Daoy (cell line): ENCODE measurements at regions not wholly inside any gene's neighbourhood (a gene's known extent, or its start where the extent isn't known, plus 50 kb on each side); places are given as distances from the start of the nearest gene placed in this dataset.
"Not testable (repeated sequence)": the region's sequence is repeated elsewhere in the genome, so short reads cannot be mapped to it uniquely, and the experiment has no call there.

Experiments
- DNase-seq: peaks from one replicate; pipeline ENCODE4 v3.0.0-alpha.2; 2015; ENCODE audit warnings: low read depth

DNA sequence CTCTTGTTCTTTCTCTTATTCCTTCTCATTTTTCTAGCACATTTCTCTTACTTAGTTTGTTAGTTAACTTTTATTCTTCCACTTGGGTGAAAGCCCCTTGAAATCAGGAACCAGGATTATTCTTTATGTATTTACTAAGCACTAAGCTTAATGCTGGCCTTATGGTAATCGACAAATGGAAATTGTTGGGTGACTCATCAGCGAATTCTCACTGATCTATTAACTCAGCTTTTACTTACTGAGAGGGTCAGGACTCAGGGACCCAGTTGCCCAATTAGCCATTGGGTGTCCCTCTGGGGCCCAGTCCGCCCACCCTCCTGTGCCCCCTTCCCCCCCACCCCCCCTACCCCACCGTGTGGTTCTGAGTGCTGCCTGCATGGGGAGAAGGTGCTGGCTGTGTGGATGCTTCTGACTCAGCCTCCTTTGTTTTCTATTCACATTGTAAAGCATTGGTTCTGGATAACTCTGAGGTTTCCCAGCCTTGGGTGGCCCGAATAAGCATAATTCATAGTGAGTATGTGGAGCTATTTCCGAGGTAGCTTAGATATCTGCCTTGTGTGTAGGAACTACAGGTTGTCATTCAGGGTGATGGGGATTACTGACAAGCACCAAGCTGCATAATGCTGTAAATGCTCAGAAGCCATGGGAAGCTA lies 240.9 kb downstream of the FGF9 start:
- DNase-seq = peak; percentile 30

DNA sequence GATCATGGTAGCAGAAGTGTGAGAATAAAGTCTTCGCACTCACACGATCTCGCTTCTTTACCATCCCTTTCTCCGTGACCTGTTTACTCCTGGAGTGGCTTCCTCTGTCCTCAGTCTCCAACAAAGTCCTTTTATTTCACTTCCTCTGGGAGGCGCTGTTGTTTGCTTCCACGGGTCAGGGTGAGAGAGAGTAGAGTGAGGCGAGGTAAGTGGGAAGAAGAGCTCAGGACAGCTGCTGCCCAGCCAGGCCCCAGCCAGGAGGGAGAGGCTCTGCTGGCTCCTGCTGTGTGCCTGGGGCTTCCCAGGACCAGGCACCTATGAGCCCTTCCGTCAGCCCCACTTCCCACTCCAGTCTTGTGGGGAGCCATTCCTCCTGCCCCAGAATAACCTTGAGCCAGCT lies 242.1 kb downstream of the FGF9 start:
- DNase-seq = peak; percentile 27

DNA sequence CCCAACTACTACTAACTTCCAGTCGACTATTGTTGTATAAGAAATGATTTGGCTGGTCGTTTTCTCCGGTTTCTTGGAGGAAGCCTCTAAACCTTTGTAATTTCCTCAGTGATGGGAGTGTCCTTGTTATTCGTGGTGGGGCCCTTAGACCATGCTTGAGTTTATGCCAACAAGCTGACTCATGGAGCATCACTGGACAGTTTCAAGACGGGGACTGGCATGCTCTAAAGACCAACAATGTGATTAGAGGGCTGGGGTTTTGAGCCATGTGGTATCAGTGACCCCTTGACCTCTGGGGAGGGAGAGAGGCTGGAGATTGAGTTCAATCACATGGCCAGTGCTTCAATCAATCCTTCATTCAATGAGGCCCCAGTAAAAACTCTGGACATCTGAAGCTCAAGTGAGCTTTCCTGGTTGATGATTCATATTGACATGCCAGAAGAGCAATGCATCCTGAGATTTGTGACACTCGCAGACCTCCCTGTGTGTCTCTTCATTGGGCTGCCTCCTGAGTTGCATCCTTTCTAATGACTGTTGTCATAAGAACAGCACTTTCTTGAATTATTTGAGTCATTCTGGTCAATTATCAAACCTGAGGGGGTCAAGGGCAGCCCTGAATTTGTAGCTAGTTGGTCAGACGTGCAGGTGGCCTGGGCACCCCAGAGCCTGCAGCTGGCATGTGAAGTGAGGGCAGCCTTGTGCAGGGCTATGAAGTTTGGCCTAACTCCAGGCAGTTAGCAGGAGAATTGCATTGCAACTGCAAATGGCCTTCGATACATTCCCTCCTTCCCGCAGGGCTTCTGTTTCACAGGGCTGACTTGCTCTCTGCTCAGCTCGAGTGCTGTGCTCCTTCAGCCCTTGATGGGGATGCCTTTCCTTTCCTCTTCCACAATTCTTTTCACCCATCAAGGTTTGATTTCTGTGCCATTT lies 246.5 kb downstream of the FGF9 start:
- DNase-seq = peak; percentile 54

DNA sequence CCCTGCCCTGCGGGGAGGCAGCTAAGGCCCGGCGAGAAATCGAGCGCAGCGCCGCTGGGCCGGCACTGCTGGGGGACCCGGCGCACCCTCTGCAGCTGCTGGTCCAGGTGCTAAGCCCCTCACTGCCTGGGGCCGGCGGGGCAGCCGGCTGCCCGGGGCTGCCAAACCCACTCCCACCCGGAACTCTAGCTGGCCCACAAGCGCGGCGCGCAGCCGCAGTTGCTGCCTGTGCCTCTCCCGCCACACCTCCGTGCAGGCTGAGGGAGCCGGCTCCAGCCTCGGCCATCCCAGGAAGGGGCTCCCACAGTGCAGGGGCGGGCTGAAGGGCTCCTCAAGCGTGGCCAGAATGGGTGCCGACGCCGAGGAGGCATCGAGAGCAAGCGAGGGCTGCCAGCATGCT lies 249.9 kb downstream of the FGF9 start:
- not testable (repeated sequence) for DNase-seq

DNA sequence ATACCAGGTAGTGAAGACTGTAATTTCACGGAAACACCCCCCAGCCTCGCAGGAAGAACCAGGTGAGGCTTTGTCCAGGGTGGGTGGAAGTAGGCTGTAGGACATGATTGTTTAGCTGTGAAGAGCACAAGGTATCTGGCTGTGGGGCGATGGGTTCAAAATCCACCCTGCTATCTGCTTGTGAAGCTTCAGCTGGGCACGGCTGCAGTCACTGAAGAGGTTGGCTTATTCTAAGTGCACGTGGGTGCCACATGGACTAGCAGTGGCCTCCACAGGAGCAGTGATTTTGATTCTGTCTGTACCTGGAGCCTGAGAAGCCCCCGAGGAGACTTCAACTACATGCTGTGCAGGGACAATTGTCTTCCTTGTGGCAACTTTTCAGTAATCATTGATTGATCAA lies 254.1 kb downstream of the FGF9 start:
- DNase-seq = no peak

DNA sequence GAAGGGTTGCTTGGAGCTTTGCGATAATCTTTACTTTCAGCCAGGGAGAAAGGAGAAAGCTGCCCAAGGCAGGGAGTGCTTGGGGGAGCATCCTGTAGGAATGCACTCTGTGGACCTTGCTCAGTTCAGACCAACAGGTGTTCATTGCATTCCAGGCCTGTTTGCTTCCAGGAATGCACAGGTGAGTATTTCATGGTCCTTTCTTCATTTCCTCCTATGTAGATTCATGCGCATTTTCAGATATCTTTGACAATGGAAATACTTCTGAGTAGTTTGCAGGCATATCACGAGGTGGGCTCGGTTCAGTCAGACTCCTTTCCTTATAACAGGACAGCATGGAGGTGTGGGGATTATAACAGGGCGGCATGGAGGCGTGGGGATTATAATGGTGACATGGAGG lies 254.8 kb downstream of the FGF9 start:
- no peak for DNase-seq

DNA sequence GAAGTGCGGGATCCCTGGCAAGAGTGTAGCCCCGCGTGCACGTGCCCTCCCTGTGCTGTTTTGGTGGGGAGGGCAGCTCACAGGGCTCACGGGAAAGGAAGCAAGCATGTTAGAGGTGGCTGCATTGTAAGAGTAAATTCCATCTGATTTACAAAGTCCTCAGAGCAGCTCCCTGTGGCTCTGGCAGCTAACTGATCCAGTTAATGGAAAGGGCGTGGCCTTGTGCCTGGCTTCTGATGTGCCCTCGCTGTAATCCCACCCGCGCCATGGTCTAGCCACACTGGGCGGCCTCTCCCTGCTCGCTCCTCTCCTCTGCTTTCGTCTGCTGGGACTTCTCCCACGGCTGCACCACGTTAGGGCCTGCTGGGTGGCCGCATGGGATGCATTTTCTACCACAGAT lies 258.5 kb downstream of the FGF9 start:
- no peak for DNase-seq

DNA sequence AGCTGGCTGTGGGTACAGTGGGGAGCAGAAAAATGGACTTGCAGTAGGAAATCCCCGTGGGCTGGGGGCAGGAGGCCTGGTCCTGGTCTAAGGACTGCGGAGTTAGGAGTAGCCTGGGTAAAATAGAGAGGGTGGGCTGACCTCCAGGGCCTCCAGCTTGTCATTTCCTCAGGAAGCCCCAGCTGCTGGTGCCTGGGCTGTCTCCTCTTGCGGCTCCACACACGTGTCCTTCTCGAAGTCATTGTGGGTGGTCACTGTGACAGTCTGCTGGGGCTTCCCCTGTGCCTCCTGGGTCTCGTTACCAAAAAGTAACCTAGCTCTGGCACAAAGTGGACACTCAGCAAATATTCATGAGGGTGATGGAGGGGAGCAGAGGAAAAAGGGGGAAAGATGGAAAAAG lies 259.7 kb downstream of the FGF9 start:
- no peak for DNase-seq

DNA sequence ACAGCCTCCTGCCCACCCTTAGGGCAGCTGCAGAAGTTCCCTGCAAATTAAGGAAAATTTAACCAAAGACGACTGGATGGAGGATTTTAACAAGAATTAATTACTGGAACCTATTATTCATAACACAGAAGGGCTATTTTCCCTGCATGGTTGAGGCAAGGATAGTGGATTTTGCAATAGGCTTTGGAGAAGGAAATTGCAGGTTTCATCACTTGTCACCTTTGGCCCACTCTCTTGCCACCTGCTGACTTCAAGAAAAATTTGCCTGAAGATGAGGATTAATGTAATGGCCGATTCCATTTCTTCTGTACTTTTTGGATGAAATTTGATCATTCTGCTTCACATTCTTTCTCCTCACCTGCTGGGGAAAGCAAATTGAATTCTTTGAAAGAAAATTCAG lies 261.7 kb downstream of the FGF9 start:
- DNase-seq = no peak

DNA sequence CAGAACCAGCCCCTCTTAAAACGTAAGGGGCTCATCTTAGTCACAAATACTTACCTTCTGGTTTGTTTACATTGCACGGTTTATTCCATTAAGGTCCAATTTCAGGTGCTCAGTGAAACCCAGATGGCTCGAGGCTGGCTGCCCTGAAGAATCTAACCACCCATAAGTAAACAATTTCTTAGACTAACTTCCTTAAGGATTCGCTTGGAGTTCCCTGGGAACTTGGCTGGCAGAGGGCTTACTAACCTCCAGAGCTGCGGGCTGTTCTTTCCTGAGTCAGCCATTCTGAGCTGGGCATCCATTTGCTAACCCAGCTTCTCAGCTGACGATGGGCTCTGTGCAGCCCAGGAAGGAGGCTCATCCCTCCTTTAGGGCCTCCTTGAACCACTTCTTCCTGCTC lies 262.1 kb downstream of the FGF9 start:
- peak; percentile 56 for DNase-seq

DNA sequence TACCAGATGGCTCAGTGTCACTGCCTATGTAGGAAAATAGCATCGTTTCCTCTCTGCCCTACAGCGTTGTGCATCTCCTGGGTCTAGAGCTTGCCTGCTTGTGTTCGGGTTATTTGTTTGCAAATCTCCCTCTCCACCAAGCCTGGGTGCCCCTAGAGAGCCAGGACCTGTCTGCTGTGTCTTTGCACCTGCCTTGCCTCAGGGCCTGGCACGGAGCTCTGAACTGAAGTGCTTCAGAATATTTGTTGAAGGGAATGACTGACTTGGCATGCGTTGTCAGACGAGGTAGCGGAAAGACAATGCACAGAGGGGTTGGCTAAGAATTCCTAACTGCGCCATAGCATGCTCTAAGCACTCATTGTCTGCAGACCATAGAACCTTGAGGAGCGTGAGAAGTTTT lies 263.4 kb downstream of the FGF9 start:
- no peak for DNase-seq

DNA sequence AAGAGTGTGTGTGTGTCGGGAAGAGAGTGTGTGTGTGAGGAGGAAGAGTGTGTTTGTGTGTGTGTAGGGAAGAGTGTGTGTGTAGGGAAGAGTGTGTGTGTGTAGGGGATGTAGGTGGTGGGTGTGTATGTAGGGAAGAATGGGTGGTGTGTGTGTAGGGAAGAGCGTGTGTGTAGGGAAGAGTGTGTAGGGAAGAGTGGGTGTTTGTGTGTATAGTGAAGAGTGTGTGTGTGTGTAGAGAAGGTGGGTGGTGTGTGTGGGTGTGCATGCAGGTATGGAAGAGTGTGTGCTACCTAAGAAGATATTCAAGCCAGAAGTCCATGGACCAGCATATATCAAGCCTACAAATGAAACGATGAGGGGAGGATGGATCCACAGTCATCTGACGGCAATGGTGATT lies 265.8 kb downstream of the FGF9 start:
- DNase-seq = no peak

DNA sequence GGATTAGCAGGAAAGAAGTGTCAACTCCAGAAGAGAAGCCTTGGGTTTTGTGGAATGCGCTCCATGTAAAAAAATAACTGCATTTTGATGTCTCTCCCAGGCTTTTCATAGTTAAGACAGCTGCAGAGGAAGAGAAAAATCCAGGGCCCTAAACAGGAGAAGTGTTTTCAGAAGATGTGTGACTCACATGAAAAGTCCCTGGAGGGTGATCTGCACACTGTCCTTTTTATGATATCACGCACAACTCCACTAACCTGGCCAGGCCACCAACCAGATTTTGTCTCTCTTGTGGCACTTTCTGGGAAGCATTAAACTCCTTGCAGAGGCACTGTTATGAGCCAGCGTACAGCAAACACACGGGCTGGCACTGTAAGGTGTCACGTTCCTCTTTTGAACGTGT lies 267.3 kb downstream of the FGF9 start:
- DNase-seq = peak; percentile 35

DNA sequence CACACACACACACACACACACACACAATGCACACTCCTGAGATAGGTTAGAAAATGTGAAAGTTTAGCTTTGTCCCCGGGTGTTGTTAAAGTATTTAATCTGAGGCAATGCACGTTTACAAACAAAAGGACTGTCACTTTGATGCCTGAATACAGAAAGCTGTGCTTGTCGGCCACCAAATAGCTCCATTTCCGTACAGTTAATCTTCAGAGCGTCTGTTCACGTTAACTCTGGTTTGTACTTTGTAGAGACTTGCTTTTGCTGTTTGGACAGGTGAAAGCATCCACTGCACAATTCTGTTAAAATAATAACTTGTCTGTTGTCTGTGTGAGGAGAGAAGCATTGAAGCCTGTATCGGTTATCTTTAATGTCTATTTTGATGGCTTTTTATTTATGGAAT lies 267.8 kb downstream of the FGF9 start:
- no peak for DNase-seq

DNA sequence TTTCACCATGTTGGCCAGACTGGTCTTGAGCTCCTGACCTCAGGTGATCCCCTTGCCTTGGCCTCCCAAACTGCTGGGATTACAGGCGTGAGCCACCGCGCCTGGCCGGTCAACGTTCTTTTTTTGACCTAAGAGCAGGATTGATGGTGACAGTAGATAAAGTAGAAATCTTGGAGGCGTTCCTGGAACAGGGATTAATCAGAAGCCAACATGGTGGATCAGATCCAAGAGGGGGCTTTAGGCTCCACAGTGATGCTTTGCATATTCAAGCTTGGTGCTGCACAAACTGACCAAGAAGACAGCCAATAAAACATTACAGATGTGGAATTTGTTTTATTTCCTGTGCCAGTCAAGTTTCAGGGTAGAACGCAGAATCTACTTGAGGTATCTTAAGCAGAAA lies 271.2 kb downstream of the FGF9 start:
- DNase-seq = no peak

DNA sequence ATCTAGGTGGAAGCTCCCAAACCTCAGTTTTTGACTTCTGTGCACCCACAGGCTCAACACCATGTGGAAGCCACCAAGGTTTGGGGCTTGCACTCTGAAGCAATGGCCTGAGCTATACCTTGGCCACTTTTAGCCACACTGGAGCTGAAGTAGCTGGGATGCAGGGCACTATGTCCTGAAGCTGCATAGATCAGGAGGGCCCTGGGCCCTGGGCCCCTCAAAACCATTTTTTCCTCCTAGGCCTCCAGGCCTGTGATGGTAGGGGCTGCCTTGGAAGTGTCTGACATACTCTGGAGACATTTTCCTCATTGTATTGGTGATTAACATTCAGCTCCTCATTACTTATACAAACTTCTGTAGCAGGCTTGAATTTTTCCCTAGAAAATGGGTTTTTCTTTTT lies 273.7 kb downstream of the FGF9 start:
- no peak for DNase-seq

DNA sequence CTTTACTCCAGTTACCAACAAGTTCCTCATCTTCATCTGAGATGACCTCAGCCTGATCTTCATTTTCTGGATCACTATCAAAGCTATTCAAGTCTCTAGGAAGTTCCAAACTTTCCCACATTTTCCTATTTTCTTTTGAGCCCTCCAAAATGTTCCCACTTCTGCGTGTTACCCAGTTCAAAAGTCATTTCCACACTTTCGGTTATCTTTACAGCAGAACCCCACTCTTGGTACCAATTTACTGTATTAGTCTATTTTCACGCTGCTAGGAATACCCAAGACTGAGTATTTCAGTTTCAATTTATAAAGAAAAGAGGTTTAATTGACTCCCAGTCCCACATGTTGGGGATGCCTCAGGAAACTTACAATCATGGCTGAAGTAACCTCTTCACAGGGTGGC lies 274.3 kb downstream of the FGF9 start:
- no peak for DNase-seq

DNA sequence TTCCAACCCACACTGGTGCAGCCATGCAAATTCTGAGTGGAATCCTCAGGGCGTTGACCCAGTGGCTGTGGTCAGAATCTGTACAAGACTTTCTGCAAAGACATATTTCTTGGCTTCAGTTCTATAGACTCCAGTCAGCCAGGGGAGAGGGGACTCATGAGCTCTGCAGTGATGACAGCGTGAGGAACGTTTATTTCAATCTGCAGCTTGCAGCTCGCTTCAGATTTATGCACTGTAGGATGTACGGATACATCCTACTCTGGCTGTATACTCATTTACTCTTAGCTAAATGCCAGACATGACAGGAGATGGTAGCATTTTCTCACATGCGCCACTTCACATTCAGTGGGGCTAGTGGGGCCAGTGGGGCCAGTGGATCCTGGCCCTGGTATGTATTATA lies 276.1 kb downstream of the FGF9 start:
- no peak for DNase-seq

DNA sequence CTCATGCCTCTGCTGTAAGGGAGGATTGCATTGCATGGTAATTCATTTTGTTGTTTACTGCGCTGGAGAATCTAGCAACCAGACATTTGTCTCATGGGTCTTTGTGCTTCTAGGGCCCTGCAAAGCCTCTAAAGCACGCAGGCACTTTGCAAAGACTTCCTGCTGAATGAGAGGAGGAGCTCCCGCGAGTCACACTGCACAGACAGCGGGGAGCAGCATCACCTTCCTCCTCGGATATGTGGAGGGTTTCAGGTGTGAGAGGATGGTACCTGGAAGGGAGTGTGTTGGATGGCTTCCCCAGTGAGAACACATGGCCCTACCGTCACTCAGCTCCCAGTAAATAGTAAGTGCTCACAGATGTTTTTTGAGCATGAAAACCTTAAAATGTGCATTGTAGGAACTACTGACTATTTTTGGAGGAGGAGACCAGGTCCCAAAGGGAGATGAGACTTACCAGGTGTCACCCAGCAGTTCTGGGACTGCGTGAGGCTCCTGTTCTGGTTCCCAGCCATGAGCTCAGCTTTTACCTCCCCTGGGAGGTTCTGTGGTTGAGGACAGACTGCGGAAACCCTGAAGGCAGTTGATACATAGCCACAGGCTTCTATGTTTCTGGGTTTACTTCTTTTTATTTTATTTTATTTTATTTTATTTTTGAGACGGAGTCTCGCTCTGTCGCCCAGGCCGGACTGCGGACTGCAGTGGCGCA lies 278.0 kb downstream of the FGF9 start:
- peak; percentile 18 for DNase-seq

DNA sequence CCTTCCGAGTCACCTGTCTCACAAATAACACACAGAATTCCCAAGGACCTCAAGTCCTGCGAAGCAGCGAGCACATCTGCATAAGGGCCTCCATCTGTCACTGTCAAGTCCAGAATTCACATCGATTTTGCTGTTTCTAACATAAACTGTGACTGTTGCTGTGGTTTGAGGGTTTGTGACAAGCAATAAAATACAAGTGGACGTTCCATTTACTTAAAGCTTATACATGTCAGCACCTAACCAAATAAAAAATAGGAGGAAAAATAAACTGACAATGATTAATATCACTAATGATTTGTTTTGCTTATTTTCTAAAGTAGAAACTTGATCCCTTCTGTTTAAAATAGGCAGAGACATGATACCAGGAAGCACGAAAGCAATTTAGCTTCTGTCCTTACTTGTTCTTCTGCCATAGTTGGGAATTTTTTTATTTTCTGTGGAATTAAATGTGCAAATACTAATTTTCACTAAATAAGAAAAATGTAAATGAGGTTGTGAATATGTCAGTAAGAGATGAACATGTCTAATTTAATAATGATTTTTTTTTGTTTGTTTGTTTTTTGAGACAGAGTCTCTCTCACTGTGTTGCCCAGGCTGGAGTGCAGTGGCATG lies 279.1 kb downstream of the FGF9 start:
- peak; percentile 46 for DNase-seq

DNA sequence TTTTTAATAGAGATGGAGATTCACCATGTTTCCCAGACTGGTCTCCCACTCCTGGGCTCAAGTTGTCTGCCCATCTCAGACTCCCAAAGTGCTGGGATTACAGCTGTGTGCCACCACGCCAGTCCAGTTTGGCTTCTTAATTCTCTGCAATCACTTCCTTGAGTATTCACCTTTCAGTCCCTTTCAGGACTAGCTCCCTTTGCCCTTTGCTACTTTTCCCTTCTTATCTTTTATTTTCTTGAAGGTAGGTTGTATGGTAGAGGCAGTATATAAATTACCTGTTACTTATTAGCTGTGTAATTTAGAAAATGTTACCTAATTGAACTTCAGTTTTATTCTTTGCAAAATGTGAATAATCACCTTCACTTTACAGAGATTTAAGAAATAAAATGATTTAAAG lies 285.8 kb downstream of the FGF9 start:
- no peak for DNase-seq

DNA sequence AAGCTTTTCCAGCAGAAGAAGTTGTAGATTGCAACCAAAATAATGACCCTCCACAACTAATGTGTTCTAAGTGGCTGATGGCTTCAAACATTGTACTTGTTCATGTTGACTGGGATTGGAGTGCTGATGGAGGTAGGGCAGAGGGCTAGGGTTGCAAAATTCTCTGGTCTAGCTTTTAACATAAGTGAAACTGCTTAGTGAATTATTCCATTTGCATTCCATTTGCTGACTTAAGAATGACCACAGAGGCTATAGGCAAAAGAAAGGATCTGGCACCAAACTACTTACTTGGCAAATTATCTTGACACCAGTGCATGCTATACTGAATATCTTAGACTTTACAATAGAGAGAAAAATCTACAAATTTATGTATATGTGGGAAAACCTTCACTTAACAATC lies 287.0 kb downstream of the FGF9 start:
- no peak for DNase-seq
